Right lobe of liver (tissue), 6 donors: ENCODE measurements at regions not wholly inside any gene's neighbourhood (a gene's known extent, or its start where the extent isn't known, plus 50 kb on each side); places are given as distances from the start of the nearest gene placed in this dataset.
"Not testable (repeated sequence)": the region's sequence is repeated elsewhere in the genome, so short reads cannot be mapped to it uniquely, and the experiment has no call there.

ENCODE experiments used
- ATAC-seq, 4 donors: fragments of 200-7000 bp; cut with Tn5 transposase; one replicate each; pipeline ENCODE4 v1.9.1; 2020; ENCODE audit warnings: mild to moderate bottlenecking in 4 of 4, moderate library complexity in 4 of 4
- DNase-seq, 3 donors: peaks; one replicate each; pipeline ENCODE4 v3.0.0-alpha.2; 2020
- H3K27ac ChIP-seq, 3 donors: fragments of 200-600 bp; one replicate each; pipeline ENCODE4 v1.8.0; 2022
- H3K27me3 ChIP-seq, 2 donors: fragments of 200-600 bp; one replicate each; pipeline ENCODE4 v1.8.0; 2022
- H3K36me3 ChIP-seq, 4 donors: fragments of 200-600 bp; sonication (generic) in 1 of 4; one replicate each; pipeline versions ENCODE4 v1.5.1 to v1.8.0; 2017 to 2022; ENCODE audit warnings: control low read depth in 1 of 4
- H3K4me1 ChIP-seq, 4 donors: fragments of 200-600 bp; sonication (generic) in 1 of 4; one replicate each; pipeline versions ENCODE4 v1.5.1 to v1.8.0; 2017 to 2022; ENCODE audit warnings: control low read depth in 1 of 4
- H3K4me3 ChIP-seq, 3 donors: fragments of 200-600 bp; one replicate each; pipeline ENCODE4 v1.8.0; 2022
- H3K9me3 ChIP-seq, 4 donors: fragments of 200-600 bp; sonication (generic) in 1 of 4; one replicate each; pipeline versions ENCODE4 v1.5.1 to v1.8.0; 2017 to 2022; ENCODE audit warnings: control low read depth in 1 of 4
- CTCF ChIP-seq, 4 donors: fragments of 200-600 bp in 3 of 4; fragments of 450-650 bp in 1 of 4; IDR thresholded peaks; one replicate each; pipeline versions ENCODE4 v1.5.1 to v1.8.0; 2016 to 2022; ENCODE audit warnings: antibody characterized with exemption in 4 of 4, mild to moderate bottlenecking in 2 of 4
- POLR2A ChIP-seq: fragments of 450-650 bp; IDR thresholded peaks from one replicate; pipeline ENCODE4 v1.6.1; 2017; ENCODE audit warnings: antibody characterized with exemption, mild to moderate bottlenecking
- WGBS: methylation state at CpG from one replicate; pipeline ENCODE4 v1.1.6; 2018; ENCODE audit warnings: low coverage, low lambda C conversion rate; ENCODE audit not compliant: insufficient coverage; ENCODE audit errors: missing lambda C conversion rate; 5-methylcytosine and 5-hydroxymethylcytosine counted together
- intact Hi-C, 2 donors: fragments of 100-400 bp; cut with DNase I; formaldehyde crosslinking; loops; one replicate each; pipeline versions ENCODE4 v1.11.2 to v1.14.1; 2022
- donor health status: DM: no; HTN: yes; CAD: no.
- donor health status: DM: no; HTN: no; CAD: no.
- donor health status: DM: no; HTN: no; CAD: no.
- donor health status: DM: no; HTN: yes; CAD: no.
- donor health status: DM: no; HTN: yes; CAD: no.

DNA sequence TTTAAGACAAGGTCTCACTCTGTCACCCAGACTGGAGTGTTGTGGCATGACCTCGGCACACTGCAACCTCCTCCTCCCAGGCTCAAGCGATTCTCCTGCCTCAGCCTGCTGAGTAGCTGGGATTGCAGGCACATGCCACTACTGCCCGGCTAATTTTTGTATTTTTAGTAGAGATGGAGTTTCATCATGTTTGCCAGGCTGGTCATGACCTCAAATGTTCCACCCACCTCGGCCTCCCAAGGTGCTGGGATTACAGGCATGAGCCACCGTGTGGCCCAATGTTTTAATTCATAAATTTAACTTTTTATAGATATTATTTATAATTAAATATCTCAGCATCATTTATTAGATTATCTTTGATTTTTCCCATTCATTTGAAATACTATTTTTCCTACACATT lies 658.0 kb upstream of the NRG3 start:
- Histone ChIP-seq H3K27ac (no peak overlapping the region), H3K27me3 (no peaks in the 10 kb centered on the region), H3K9me3 (no peaks in the 10 kb centered on the region), H3K36me3 (no peaks in the 10 kb centered on the region), H3K4me1 (no peaks in the 10 kb centered on the region), H3K4me3 (no peak overlapping the region)
- 52% methylated on average over 5 of the region's 5 CpGs for WGBS
- intact Hi-C loops = no loop called here
- DNase-seq (peak in 1 of 3 donors; percentile 26), ATAC-seq (peak in 3 of 4 donors; percentile 24 to 66 (median 65))
- TF ChIP-seq CTCF (IDR thresholded peaks at IDR 0.05) = no peak
- TF ChIP-seq POLR2A = no peak

DNA sequence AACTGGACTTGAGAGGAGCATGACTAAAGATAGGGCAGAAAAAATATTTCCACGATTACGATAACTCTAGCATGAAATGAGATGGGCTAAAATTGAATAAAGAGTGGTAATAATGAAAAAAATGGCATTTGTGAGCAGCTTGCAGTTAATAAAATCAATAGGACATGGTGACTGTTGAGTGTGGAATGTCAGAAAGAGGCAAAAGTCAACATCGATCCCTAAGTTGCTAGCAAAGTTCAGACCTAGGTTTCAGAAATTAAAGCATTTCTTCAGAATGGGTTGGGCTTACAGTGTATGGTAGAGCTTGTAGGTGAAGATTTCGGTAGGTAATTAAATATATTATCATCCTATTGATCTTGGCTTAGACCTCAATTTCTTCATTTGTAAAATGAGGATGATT lies 656.7 kb upstream of the NRG3 start:
- no peaks in the 10 kb centered on the region for H3K36me3 ChIP-seq
- no peaks in the 10 kb centered on the region for H3K9me3 ChIP-seq
- DNase-seq (no peak), ATAC-seq (peak in 2 of 4 donors; percentile 52 to 66)
- H3K27ac ChIP-seq = no peak overlapping the region
- no peak overlapping the region for H3K4me3 ChIP-seq
- WGBS = 50% methylated on average over 4 of the region's 4 CpGs
- intact Hi-C loops = no loop called here
- H3K27me3 ChIP-seq = no peaks in the 10 kb centered on the region
- no peaks in the 10 kb centered on the region for H3K4me1 ChIP-seq
- TF ChIP-seq POLR2A = no peak
- no peak for TF ChIP-seq CTCF (IDR thresholded peaks at IDR 0.05)

DNA sequence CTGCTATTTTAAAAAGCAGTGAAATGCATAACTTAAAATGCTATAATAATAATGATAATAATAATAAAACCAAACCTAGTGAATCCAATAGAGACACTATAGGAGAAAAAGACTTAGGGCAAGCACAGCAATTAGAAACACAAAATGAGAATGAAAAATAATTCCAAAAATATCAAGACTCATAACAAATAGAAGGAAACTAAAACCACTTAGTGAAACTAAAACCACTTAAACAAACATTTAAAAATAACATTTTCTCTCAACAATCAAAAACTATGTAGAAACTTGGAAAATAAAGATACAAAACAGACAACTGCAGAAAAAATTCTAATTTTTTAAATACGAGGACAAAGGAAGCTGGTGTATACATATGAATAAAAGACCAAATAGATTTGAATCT lies 655.2 kb upstream of the NRG3 start:
- no peaks in the 10 kb centered on the region for H3K27me3 ChIP-seq
- no peak for TF ChIP-seq CTCF (IDR thresholded peaks at IDR 0.05)
- TF ChIP-seq POLR2A = no peak
- no peaks in the 10 kb centered on the region for H3K4me1 ChIP-seq
- no peaks in the 10 kb centered on the region for H3K9me3 ChIP-seq
- no peak overlapping the region for H3K4me3 ChIP-seq
- no peak overlapping the region for H3K27ac ChIP-seq
- intact Hi-C loops = no loop called here
- WGBS = 35% methylated on average over 1 of the region's 1 CpG
- no peaks in the 10 kb centered on the region for H3K36me3 ChIP-seq
- no peak for ATAC-seq
- no peak for DNase-seq

GRCh38 chr10:81248886-81249285 lies 626.1 kb upstream of the NRG3 start:
- Histone ChIP-seq H3K27ac (no peak overlapping the region), H3K4me3 (no peak overlapping the region), H3K27me3 (no peaks in the 10 kb centered on the region), H3K4me1 (no peaks in the 10 kb centered on the region), H3K9me3 (no peaks in the 10 kb centered on the region), H3K36me3 (no peaks in the 10 kb centered on the region)
- TF ChIP-seq CTCF (IDR thresholded peaks at IDR 0.05) = no peak
- TF ChIP-seq POLR2A = no peak
- 46% methylated on average over 3 of the region's 3 CpGs for WGBS
- ATAC-seq (no peak), DNase-seq (no peak)
- intact Hi-C loops = no loop called here

GRCh38 chr10:81251457-81252115 lies 623.4 kb upstream of the NRG3 start:
- DNase-seq (no peak), ATAC-seq (no peak)
- WGBS = 60% methylated on average over 4 of the region's 4 CpGs
- Histone ChIP-seq H3K4me1 (no peaks in the 10 kb centered on the region), H3K36me3 (no peaks in the 10 kb centered on the region), H3K4me3 (no peak overlapping the region), H3K27me3 (no peaks in the 10 kb centered on the region), H3K27ac (no peak overlapping the region), H3K9me3 (no peaks in the 10 kb centered on the region)
- intact Hi-C loops = no loop called here
- no peak for TF ChIP-seq POLR2A
- TF ChIP-seq CTCF (IDR thresholded peaks at IDR 0.05) = no peak

GRCh38 chr10:81264991-81265390 lies 610.0 kb upstream of the NRG3 start:
- H3K4me1 ChIP-seq, H3K27ac ChIP-seq, H3K4me3 ChIP-seq, DNase-seq, H3K27me3 ChIP-seq, H3K9me3 ChIP-seq, H3K36me3 ChIP-seq, ATAC-seq, intact Hi-C loops: not testable (repeated sequence)
- WGBS = 73% methylated on average over 3 of the region's 18 CpGs
